Activated CD4-positive, CD25-positive, alpha-beta regulatory T cell treated with anti-CD3 and anti-CD28 coated beads, Interleukin-2, amount 50 U/mL, for 24 hours (primary cell): ENCODE measurements at regions not wholly inside any gene's neighbourhood (a gene's known extent, or its start where the extent isn't known, plus 50 kb on each side); places are given as distances from the start of the nearest gene placed in this dataset.

Experiments
- ATAC-seq, 2 donors: fragments of 150-1000 bp; cut with Tn5 transposase; one replicate each; pipeline ENCODE4 v1.10.0; 2021; ENCODE audit warnings: mild to moderate bottlenecking in 1 of 2, moderate library complexity in 1 of 2

DNA sequence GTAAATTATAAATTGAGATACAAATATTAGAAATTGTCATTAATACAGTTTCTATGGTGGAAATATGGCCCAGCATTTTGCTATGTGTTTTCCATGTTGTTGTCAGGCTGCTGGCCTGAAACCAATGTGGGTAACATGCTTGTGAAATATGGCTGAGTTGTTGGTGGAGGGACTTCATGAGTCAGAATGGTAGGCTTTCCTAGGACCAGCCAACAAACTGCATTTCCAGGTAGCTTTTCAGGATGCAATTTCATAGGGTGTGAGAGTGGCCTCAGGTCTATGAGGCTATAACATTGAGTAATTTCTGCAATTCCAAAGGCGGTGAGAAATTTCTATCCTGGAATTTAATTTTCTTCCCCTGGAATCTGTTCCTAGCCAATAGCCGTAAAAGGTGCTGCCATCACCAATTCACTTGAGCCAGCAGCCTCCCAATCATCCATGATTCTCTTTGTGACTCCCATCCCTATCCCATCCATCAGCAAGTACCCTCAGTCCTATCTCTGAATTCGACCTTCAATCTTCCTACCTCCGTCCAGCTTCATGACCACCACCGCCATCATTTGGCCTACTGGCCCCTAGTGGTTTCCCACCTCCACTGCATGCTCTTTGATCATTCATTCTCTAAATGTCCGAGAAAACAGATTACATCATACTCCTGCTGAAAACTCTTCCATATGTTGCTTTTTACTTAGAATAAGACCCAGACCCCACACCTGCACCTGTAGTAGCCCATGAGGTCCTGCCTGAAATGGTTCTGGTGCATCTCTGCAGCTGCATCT is 276.6 kb upstream of the CFAP20DC start:
- no peak for ATAC-seq

DNA sequence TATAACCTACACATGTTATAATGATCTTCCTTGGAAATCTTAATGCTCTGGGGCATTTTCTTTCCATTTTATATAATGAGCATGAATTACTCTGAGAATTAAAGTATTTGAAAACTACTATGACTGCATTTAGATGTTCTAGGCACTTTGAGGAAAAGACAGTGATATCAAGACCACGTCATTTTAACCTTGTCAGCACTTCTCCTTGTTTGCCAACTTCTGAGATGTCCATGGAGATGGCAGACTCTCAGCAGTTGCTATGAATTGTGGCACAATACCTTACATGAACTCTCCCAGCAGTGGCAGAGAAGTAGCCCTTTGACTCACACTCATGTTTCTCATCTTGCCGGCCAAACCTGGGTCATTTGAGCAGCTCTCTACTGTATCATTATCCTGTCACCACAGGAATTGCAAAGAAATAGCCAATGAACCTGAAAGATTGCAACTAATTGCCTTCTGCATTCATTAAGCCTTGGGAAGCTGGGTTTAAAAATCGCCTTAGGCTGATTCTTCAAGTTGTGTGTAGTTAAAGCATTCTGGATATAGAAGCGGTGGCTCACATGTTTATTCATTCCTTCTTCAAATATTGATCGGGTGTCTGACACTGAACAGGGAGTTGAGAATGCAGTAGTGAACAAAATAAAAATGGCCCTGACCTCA is 272.2 kb upstream of the CFAP20DC start:
- no peak for ATAC-seq

DNA sequence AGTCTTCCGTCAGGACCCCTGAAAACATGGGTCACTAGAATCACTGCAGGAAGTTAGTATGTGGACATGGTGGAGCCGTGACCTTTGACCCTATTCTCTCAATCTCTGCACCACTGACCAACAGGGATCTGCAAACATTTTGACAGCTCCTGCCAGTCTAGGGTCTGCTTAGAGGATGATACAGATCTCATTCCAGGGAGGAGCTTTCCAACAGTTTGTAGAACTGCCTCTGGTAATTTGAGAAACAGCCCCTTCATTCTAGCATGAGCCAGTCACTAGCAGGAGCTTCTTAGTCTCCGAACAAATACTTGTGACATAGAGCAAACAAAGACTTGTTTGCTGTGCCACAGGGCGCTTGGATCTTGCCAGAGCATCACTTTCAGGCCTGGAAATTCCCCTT is 270.3 kb upstream of the CFAP20DC start:
- ATAC-seq: no peak

DNA sequence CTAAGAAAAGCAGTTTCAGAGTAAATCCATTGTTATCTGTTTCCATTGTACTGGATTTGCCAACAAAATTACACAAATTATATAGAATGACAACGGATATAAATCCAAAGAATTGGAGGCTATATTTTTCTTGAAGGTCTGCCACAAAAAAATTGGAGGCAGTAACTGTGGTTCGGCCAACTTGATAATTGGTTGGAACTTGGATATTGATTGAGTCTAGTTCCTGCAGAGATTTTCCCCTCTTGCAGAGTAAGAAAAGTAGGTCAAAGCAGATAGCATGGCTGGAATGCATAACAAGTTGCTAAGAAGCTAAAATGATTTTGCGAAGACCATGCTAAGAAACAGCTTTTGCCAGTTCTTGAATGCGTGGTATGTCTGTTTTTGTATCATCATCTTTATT is 269.6 kb upstream of the CFAP20DC start:
- ATAC-seq: no peak

DNA sequence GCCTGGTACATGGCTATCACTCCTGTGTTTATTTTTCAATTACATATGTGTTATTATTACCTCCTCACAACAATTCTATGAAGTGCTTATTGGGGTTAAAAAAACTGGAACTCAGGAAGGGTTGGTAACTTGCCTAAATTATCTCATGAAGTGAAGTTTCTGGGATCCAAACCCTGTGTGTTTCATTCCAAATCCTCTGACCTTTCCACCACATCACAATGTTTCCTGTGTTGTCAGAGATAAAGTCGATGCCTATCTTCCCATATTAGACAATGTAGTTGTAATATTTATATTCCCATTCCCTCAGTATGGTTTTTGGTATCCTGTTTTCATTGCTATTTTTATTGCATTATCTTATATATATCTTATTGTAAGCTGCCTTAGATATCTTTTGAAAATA is 269.1 kb upstream of the CFAP20DC start:
- ATAC-seq: no peak

DNA sequence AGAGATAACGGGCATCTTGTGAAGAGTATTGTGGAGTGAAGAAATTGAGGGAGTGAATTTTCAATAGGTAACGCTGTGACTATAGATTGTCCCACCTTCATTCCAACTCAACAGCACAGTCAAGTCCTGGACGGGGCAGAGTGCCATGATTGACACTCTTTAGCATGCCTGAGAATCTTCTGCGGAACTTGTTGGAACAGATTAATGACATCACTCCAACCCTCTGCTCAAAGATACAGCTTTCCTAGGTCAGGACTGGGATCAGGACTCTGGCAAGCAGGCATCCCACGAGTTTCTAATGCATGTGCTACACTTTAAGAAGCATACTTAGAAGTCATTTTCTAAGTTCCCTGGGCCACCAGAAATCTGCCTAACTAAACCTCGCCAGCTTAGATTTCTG is 267.6 kb upstream of the CFAP20DC start:
- ATAC-seq: no peak

DNA sequence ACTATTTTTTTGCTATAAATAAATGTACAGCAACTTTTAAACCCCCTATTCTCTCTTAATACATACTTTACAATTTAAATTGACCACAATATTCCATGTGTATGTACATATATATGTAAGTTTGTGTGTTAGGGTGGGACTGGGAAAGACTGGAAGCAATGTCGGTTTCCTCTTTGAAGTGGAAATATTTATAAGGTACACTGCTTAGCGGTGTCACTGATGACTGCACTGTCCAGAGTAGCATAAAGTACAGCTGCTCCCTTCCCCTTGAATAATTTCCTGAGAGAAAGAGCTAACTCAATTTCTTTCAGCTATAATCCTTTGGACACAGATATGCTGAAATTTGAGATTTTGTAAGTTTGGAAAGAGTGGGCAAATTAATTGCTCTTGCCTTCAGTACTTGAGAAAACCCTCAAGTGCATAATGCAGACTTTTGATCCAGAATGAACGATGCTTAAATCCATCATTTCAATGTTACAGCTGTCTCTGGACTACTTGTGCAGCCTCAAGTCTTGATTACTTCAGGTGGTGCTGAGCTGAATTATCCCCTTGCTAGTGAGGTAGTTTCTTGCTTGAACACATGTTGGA is 267.0 kb upstream of the CFAP20DC start:
- ATAC-seq: no peak

DNA sequence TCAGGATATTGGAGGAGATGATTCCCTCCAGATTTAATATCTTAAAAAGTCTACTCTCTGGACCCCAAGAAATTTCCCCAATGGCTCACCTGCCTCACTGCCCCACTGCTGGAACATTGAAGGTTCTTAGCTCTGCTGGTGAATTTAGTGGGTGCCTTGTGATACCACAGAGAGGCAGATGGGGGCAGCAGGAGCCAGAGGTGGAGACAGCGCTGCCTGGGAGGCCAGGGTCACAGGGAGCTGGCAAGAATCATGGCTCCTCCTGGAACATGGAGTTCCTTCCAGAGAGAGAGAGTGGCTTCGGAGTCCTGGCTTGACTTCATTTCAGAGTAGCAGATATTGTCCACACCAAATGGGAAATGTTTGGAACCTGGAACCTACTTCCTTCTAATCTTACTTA is 263.5 kb upstream of the CFAP20DC start:
- ATAC-seq: peak; percentile 41

DNA sequence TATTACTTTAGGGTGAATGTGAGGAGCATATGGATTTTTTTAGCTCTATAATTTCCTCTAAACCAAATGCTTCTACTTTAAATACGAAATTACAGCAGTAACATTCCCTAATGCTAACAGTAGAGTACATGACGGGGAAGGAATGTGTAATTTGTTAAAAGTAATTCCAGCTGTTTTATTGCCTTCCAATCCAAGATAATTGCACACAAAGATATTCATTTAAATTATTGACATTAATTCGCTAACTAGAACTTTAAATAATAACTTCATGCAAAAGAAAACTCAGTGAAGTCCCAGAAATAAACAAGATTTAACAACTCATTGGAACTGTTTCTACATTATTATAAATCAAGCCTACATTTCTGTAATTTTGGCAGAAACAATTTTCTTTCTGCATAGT is 261.4 kb upstream of the CFAP20DC start:
- ATAC-seq: no peak

DNA sequence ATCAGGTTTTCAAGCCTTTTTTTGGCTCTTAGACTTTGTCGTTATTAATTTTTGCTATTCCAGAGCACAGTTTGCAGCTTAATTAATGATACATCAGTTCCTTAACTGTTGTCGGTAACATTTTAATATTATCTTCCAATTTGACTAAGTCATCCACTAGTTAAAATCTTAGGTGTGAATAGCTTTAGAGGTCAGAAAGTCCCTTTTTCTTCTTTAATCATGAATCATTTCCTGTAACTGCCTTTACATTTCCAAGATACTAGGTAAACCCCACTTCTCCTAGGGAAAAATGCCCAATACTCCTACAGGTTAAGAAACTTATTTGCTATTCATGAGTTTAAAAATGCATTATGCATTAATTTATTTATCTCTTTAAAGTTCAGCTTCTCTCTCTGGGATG is 260.9 kb upstream of the CFAP20DC start:
- ATAC-seq: no peak

DNA sequence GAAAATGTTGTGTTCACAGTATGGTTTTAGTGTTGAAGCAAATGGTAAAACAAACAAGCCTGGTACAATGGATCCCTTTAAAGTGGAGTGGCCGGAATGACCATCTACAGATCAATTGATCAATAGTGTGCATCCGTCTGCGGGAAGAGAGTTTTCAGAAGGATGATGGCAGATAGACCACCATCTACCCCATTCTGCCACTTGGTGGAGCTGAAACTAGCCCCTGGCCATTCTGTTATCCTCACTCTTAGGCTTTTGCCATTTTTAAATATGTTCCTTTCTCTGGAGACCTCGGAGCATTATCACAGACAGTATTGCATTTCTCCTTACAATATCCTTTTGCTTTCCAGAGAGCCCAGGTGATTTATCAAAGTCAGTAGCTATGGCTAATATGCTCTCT is 258.9 kb upstream of the CFAP20DC start:
- no peak for ATAC-seq

DNA sequence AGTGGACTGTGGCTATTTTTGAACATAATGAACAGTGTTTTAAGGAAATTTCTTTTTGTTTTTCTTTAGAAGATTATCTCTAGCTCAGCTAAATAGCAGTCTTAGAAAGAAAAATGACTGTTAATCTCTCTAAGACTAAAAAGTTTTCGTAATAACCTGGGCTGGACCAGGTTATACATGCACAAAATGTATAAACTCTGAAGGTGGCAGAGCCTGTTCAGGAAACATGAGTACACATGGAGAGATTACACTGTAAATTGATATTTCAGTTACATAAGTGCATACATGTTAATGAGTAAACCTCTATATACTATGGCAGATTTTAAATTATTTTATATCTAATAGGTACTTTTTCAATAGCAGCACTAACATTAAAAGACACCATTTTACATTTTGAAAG is 258.2 kb upstream of the CFAP20DC start:
- no peak for ATAC-seq

DNA sequence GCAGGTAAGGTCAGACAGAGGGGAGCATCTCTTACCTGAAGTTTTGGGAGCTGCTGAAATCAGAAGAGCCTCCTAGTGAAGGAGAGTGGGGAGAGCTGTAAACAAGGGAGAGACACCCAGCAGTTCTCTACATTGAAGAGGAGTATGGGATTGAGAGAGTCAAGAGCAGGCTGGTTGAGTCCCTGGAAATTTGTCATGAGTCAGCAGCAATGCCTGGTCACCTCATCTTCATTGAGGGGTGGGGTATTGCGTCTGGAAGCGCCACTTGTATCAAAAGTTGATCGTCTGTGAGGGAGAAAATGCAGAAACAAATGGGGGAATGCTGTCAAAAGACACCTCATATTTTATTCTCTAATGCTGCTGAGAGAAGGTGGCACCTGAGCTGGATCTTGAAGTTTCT is 256.6 kb upstream of the CFAP20DC start:
- ATAC-seq: no peak

DNA sequence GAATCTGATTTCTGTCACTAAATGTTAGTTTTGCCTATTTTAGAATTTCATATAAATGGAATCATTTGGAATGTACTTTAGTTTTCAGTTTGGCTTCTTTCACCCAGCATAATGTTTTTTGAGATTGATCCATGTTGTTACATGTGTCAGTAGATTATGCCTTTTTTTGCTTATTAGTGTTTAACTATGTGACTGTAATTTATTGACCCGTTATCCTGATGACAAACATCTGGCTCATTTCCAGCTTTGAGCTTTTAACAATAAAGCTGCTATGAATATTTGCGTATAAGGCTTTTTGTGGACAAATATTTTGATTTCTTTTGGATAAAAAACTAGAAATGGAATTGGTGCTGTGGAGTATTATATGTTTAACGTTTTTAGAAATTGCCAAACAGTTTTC is 254.5 kb upstream of the CFAP20DC start:
- no peak for ATAC-seq

DNA sequence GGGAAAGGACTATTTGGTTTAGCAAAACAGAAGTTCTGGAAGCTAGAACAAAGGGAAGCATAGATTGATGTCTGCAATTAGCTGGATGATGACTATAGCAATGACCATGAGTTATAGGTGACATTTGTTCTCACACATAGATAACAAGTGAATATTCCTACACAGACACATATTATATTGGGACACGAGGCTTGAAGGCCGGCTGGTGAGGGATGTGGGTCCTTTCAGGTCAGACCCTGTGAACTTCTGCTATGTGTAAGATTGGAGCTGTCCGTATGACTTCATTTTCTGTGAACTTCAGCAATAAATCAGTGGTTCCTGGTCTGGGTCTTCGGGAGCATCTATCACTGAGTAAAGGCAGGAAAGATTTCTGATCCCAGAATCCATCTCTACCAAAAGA is 253.6 kb upstream of the CFAP20DC start:
- ATAC-seq: no peak

DNA sequence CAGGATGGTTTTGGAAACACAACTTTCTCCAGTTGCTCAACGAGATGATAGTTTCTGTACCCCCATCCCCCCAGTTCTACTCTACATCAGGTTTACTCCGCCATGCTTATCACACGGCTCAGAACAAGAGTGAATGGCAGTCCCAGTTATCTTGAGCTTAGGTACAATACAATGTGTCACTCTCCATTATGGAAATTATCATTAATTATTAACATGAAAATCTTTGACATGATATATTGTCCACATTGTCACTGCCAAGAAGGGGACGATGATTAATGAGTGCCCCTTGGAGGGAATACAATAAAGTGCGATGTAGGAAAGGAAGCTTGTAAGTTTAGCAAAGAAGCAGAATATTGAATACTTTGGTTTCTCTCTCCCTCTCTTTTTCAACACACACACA is 252.6 kb upstream of the CFAP20DC start:
- no peak for ATAC-seq

DNA sequence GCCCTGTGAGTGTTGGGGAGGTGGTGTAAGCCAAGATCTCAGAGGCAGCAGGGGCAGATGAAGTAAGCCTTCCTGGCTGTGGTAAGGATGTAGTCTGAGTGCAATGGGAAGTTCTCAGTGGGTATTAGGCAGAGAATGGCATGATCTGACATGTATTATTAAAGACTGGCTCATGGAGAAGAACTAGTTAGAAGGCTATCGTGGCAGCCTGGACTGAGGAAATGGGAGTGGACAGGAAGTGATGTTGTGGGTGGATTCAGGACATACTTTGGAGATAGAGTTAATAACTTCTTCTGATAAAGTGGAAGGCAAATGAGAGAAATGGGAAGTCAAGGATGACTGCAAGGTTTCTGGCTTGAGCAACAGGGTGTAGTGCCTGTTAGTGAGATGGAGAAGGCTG is 250.9 kb upstream of the CFAP20DC start:
- no peak for ATAC-seq

DNA sequence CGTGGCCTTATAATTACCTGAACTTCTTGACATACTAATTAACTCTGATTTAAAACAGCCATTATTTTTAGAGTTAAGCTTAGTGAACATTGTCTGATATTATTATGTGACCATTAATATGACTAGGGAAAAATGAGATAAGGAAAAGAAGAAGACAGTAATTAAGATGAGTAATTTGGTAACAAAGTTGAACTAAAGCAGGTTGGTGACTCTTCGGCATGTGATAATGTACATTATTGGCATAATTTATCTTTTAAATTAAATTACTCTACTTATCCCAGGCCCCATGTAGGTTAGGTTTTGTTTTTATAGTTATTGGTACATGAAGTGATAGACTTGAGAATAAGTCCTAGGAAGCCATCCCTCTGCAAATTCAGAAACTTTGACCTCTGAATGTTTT is 249.7 kb upstream of the CFAP20DC start:
- ATAC-seq: no peak

DNA sequence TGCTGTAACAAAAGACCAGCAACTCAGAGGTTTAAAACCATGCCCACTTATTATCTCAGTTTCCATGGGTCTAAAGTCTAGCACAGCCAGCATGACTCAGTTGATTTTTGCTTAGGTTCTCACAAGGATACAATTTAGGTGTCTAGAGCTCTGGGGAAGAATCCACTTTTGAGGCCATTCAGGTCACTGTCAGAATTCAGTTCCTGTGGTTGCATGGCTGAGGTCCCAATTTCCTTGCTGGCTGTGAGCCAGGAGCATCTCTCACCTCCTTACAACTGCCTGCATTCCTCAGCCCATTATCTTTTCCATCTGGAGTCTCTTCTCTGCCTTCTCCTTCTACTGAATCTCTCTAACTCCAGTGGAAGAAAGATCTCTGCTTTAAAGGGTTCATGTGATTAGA is 240.5 kb upstream of the CFAP20DC start:
- no peak for ATAC-seq

DNA sequence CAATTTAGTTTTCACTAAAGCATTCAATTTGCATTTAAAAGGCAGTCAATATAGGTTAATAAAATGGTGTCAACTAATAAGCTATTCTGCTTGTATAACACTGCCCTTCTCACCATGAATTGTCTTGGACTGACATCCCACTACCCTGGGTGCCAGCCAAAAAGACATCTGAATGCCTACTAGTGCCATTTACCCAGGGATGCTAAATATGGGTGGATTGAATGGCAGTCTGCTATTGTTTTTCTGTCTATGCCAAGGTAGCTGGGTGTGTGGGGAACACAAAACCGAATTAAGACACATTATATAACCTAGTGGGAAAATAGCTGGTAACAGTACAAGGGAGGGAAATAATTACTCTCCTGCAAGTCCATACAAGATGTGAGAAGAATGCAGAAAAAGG is 240.0 kb upstream of the CFAP20DC start:
- no peak for ATAC-seq

DNA sequence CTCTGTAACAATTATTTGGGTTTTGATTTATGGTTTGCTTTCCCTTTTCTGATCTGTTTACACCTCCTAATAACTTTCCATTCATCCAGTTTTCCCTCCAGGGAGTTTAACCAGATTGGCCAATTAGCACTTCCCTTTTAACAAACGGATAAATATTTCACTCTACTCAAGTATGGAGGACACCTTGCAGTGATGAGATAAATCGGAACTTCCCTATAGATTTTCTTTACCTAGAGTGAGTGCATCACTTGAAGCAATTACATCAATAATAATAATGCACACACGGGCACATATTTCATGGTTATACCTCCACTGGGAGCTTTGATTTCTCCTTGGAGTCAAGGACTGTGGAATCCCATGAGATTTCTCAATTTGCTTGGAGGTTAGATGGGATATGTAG is 239.1 kb upstream of the CFAP20DC start:
- ATAC-seq: no peak

DNA sequence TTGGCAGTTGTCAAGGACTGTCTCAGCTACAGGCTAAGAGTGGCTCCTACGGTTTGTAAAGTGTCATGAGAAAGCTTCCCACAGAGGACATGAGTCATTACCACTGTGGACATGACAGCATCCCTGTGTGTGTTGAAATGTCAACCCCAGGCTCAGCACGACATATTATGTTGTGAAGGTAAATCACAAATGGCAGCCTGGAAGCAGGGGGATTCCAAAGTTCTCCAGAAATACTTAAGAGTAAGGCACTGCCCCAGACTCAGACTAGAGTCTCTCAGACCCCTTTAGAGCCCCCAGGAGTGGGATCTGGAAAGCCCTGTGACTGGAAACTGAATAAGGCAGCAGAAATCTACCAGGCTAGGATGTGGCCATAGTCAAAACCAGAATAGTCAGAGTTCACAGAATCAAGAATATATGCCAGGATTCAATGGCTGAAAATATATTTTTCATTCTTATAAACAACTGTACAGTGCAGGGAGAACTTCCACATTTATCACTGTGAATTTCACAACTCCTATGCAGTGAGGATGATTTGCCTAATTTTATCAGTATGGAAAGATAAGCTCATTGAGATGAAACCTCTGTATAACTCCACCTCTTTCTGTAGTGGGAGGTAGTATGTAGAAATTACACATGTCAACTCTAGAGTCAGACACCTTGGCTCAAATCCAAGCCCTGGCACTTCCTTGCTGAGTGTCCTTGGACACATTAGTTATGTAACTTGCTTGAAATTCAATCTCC is 237.1 kb upstream of the CFAP20DC start:
- ATAC-seq: peak; percentile 82 to 87

DNA sequence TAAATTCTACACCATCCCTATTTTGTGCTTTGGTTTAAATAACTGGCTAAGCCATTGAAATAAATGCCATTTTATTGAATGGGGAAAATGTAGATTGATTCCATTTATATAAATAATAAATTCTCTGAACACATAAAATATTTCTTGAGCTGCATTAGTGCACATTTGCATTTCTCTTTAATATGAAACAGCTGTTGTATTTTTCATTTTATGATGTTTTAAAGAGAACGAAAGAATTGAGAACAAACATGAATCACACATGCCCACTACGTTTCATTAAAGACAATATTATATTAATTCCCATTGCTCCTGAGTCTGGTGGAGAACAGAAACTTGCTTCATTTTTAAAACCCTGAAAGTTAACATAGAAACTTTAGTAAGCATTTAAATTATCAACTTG is 235.7 kb upstream of the CFAP20DC start:
- no peak for ATAC-seq

DNA sequence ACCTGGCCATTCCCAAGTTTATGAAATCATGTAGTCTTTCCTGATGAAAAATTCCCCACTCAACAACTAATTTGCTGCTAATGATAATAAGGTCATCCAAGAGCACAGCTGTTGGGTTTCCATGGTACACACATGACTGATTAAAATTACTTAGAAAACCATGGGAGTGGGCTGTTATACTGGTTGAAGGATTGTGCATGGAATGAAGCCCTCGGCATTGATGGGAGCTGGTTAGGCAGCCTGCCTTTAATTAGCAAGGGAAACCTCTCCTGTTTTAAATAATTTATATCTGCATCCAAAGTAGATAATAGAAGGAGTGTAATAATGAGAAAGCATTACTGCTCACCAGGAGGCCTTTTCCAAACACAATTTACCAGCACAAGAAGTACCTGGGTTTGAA is 235.1 kb upstream of the CFAP20DC start:
- no peak for ATAC-seq
